Eye (tissue), 1 donor: ENCODE measurements at regions not wholly inside any gene's neighbourhood (a gene's known extent, or its start where the extent isn't known, plus 50 kb on each side); places are given as distances from the start of the nearest gene placed in this dataset.
A peak's percentile ranks its signal among the peaks of the same experiment; 100 is the strongest.

Experiments used
- DNase-seq: peaks from one replicate; pipeline ENCODE4 v3.0.0-alpha.2; 2015

- DNase-seq, result no peak
These were observed 299.7 kb downstream of the CWC27 start for GRCh38 chr5:65068410-65068809.

GRCh38 chr5:65070026-65070425 is 301.3 kb downstream of the CWC27 start:
- DNase-seq, result no peak

- peak; percentile 30 for DNase-seq
These were observed 304.1 kb downstream of the CWC27 start for GRCh38 chr5:65072850-65073249.

- peak; percentile 19 for DNase-seq
These were observed 304.5 kb downstream of the CWC27 start for GRCh38 chr5:65073250-65073661.

- no peak for DNase-seq
These were observed 307.0 kb downstream of the CWC27 start for GRCh38 chr5:65075623-65076250.

GRCh38 chr5:65076251-65076869 is 307.6 kb downstream of the CWC27 start:
- no peak for DNase-seq

- no peak for DNase-seq
These were observed 308.9 kb downstream of the CWC27 start for GRCh38 chr5:65077653-65078052.

GRCh38 chr5:65078331-65078730 is 309.6 kb downstream of the CWC27 start:
- no peak for DNase-seq

- DNase-seq, result no peak
These were observed 312.3 kb downstream of the CWC27 start for GRCh38 chr5:65081071-65081470.

GRCh38 chr5:65084795-65085515 is 316.2 kb downstream of the CWC27 start:
- DNase-seq, result no peak

GRCh38 chr5:65085516-65085850 is 316.8 kb downstream of the CWC27 start:
- no peak for DNase-seq

GRCh38 chr5:65086234-65086890 is 317.6 kb downstream of the CWC27 start:
- no peak for DNase-seq

GRCh38 chr5:65087154-65087553 is 318.4 kb downstream of the CWC27 start:
- no peak for DNase-seq

GRCh38 chr5:65094279-65094678 is 325.5 kb downstream of the CWC27 start:
- no peak for DNase-seq

GRCh38 chr5:65098393-65098792 is 329.7 kb downstream of the CWC27 start:
- no peak for DNase-seq
